ENCODE measurements at regions not wholly inside any gene's neighbourhood (a gene's known extent, or its start where the extent isn't known, plus 50 kb on each side); places are given as distances from the start of the nearest gene placed in this dataset.

DNA sequence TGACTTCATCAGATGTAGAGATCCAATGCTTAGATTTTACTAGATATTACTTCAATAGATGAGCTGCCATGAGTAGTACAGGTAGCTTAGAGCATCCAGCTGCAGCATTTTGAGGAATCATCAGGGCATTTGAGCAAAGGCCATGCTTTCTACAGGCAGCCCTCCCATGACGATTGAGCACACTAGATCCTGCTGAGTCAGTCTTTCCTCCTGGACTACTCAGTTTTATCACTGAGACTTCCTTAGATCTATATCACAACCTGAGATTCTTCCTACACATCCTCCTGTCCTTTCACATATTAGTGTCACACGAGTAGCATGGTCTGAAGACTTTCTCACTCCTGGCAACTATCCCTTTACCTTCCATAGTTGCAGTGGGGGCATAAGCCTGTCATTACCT is 1401.8 kb downstream of the FSCB start:
- TF ChIP-seq POLR2A (IDR thresholded peaks at IDR 0.05; ENCODE audit: low read length) (no peak), BHLHE40 (IDR thresholded peaks at IDR 0.05; ENCODE audit: low read depth, low read length) (no peak), HOXB5 (CRISPR knock-in tag; IDR thresholded peaks at IDR 0.05) (no peak), CTCF (IDR thresholded peaks at IDR 0.05) (no peak), USF2 (IDR thresholded peaks at IDR 0.05) (no peak), POLR2AphosphoS2 (conservative IDR thresholded peaks at IDR 0.05; ENCODE audit: low read length) (no peak), CBX2 (IDR thresholded peaks at IDR 0.05; ENCODE audit: borderline replicate concordance, low read depth) (no peak)
